Activated CD4-positive, alpha-beta memory T cell treated with anti-CD3 and anti-CD28 coated beads for 36 hours (primary cell): ENCODE measurements at regions not wholly inside any gene's neighbourhood (a gene's known extent, or its start where the extent isn't known, plus 50 kb on each side); places are given as distances from the start of the nearest gene placed in this dataset.

Experiments
- CTCF ChIA-PET: fragments of 350-600 bp; sonication (Branson Sonifier 250); formaldehyde crosslinking; loops from one replicate; lab custom pipeline; 2021; ENCODE audit warnings: antibody characterized with exemption, inconsistent platforms; lab: Charles Lee
- POLR2A ChIA-PET: fragments of 350-600 bp; sonication (Branson Sonifier 250); formaldehyde crosslinking; loops from one replicate; lab custom pipeline; 2021; ENCODE audit warnings: antibody characterized with exemption; lab: Charles Lee
- DNase-seq: peaks from one replicate; pipeline ENCODE4 v3.0.0-alpha.2; 2020
- H3K27ac Mint-ChIP-seq: one replicate; pipeline ENCODE4 v1.8.0; 2021; ENCODE audit warnings: mixed read lengths
- H3K27me3 Mint-ChIP-seq: one replicate; pipeline ENCODE4 v1.8.0; 2021; ENCODE audit warnings: mixed read lengths
- H3K36me3 Mint-ChIP-seq: one replicate; pipeline ENCODE4 v1.8.0; 2021; ENCODE audit warnings: mixed read lengths
- H3K4me1 Mint-ChIP-seq: one replicate; pipeline ENCODE4 v1.8.0; 2021; ENCODE audit warnings: low read depth, mixed read lengths
- H3K4me3 Mint-ChIP-seq: one replicate; pipeline ENCODE4 v1.8.0; 2021; ENCODE audit warnings: mild to moderate bottlenecking, mixed read lengths
- H3K9me3 Mint-ChIP-seq: one replicate; pipeline ENCODE4 v1.8.0; 2021; ENCODE audit warnings: mixed read lengths
- intact Hi-C: fragments of 100-400 bp; cut with micrococcal nuclease; formaldehyde crosslinking; loops from one replicate; pipeline ENCODE4 v1.15.1; 2023

GRCh38 chr2:8588831-8589191 is 93.0 kb upstream of the ID2 start:
- Mint-ChIP-seq H3K27ac (no peak overlapping the region), H3K27me3 (peaks cover 3% of the 10 kb centered on the region), H3K9me3 (no peaks in the 10 kb centered on the region), H3K4me3 (no peak overlapping the region), H3K4me1 (peaks cover 27% of the 10 kb centered on the region), H3K36me3 (no peaks in the 10 kb centered on the region)
- DNase-seq: no peak
- ChIA-PET POLR2A (interaction anchor here (1.7 kb wide), 1 partner anchor 93 kb away, joined by 6 read pairs; the partner anchor contains the start of gene ID2), CTCF (no interaction called here)
- intact Hi-C loops: no loop called here

- Mint-ChIP-seq H3K4me3 (no peak overlapping the region), H3K36me3 (no peaks in the 10 kb centered on the region), H3K27ac (no peak overlapping the region), H3K27me3 (no peaks in the 10 kb centered on the region), H3K9me3 (no peaks in the 10 kb centered on the region), H3K4me1 (peaks cover 31% of the 10 kb centered on the region)
- no peak for DNase-seq
- intact Hi-C loops: no loop called here
- CTCF ChIA-PET: no interaction called here
- POLR2A ChIA-PET: no interaction called here
Measured at GRCh38 chr2:8589721-8590120, 92.1 kb upstream of the ID2 start.

GRCh38 chr2:8590938-8591337 is 90.9 kb upstream of the ID2 start:
- no peaks in the 10 kb centered on the region for H3K36me3 Mint-ChIP-seq
- H3K4me3 Mint-ChIP-seq: no peak overlapping the region
- H3K4me1 Mint-ChIP-seq: peaks cover 31% of the 10 kb centered on the region
- ChIA-PET CTCF (no interaction called here), POLR2A (no interaction called here)
- intact Hi-C loops: no loop called here
- H3K27ac Mint-ChIP-seq: no peak overlapping the region
- H3K9me3 Mint-ChIP-seq: no peaks in the 10 kb centered on the region
- no peak for DNase-seq
- H3K27me3 Mint-ChIP-seq: no peaks in the 10 kb centered on the region

- no peak overlapping the region for H3K4me3 Mint-ChIP-seq
- no peaks in the 10 kb centered on the region for H3K9me3 Mint-ChIP-seq
- ChIA-PET POLR2A (no interaction called here), CTCF (no interaction called here)
- no peaks in the 10 kb centered on the region for H3K36me3 Mint-ChIP-seq
- no peak overlapping the region for H3K27ac Mint-ChIP-seq
- intact Hi-C loops: no loop called here
- H3K4me1 Mint-ChIP-seq: peaks cover 28% of the 10 kb centered on the region
- DNase-seq: no peak
- H3K27me3 Mint-ChIP-seq: no peaks in the 10 kb centered on the region
Measured at GRCh38 chr2:8592736-8593135, 89.1 kb upstream of the ID2 start.

DNA sequence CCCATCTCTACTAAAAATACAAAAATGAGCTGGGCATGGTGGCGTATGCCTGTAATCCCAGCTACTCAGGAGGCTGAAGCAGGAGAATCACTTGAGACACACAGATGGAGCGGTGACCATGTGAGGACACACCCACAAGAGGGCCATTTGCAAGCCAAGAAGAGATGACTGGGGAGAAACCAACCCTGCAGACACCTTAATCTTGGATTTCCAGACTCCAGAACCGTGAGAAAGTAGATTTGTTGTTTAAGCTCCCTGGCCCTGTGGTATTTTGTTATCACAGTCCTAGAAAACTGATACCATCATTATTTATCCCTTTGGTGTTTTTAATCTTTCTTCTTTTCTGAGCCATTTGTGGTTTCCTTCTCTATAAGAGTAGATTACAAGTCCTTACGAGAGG is 88.6 kb upstream of the ID2 start:
- intact Hi-C loops: no loop called here
- H3K27ac Mint-ChIP-seq: no peak overlapping the region
- H3K4me1 Mint-ChIP-seq: peaks cover 24% of the 10 kb centered on the region
- ChIA-PET CTCF (no interaction called here), POLR2A (no interaction called here)
- H3K4me3 Mint-ChIP-seq: no peak overlapping the region
- H3K36me3 Mint-ChIP-seq: no peaks in the 10 kb centered on the region
- DNase-seq: no peak
- H3K9me3 Mint-ChIP-seq: no peaks in the 10 kb centered on the region
- H3K27me3 Mint-ChIP-seq: no peaks in the 10 kb centered on the region

DNA sequence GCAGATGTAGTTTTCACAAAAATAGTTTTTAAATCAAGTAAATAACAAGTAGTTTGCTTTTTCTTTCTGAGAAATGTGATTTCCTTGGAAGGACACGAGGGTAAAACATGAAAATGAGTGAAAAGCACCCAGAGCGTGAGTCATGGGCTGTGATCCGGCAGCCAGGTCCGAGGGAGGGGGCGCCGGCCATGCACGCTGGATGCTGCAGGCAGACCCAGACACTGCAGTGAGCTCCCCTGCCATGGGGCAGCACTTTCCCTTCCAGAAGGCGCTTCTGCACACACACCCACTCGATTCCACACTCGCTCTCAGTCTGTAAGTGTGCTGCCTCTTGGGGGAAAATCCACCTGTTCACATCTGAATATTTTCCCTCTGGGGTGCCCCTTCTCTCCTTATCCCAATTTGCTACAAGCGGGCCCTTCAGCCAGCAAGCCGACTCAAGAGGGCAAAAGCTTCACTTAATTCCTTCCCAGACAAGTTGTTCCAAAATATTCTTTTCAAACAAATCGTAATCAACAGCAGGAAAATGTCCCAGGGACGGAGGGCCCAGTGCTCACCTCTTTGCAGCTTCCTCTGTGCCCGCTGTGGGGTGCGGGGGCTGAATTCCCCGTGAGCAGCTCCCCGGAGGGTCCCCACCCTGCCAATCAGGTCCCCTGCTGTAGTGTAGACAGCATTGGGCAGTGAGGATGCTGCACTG is 87.0 kb upstream of the ID2 start:
- Mint-ChIP-seq H3K4me1 (peaks cover 16% of the 10 kb centered on the region), H3K4me3 (no peak overlapping the region), H3K9me3 (no peaks in the 10 kb centered on the region), H3K27me3 (no peaks in the 10 kb centered on the region), H3K27ac (no peak overlapping the region), H3K36me3 (no peaks in the 10 kb centered on the region)
- ChIA-PET POLR2A (no interaction called here), CTCF (no interaction called here)
- DNase-seq: peak; percentile 41
- intact Hi-C loops: no loop called here

DNA sequence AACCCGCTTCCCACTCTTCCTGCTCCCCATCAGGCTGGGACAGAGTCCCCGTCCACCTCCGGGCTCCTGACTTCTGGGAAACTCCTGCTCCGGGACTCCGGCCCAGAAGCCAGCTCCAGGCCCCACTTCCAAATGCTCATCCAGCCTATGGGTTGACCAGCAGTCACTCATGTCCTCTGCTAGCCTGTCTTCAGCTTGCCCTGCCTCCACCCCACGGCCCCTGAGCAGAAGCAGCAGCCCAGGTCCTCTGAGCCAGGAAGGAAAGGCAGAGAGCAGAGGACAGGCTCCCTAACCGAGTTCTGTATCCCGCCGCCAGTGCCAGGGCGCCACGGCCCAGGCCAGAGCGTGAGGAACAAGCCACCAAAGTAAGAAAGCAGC is 86.4 kb upstream of the ID2 start:
- Mint-ChIP-seq H3K36me3 (no peaks in the 10 kb centered on the region), H3K9me3 (no peaks in the 10 kb centered on the region), H3K4me3 (no peak overlapping the region), H3K4me1 (peaks cover 16% of the 10 kb centered on the region), H3K27me3 (no peaks in the 10 kb centered on the region), H3K27ac (no peak overlapping the region)
- no peak for DNase-seq
- intact Hi-C loops: no loop called here
- POLR2A ChIA-PET: no interaction called here
- CTCF ChIA-PET: no interaction called here

DNA sequence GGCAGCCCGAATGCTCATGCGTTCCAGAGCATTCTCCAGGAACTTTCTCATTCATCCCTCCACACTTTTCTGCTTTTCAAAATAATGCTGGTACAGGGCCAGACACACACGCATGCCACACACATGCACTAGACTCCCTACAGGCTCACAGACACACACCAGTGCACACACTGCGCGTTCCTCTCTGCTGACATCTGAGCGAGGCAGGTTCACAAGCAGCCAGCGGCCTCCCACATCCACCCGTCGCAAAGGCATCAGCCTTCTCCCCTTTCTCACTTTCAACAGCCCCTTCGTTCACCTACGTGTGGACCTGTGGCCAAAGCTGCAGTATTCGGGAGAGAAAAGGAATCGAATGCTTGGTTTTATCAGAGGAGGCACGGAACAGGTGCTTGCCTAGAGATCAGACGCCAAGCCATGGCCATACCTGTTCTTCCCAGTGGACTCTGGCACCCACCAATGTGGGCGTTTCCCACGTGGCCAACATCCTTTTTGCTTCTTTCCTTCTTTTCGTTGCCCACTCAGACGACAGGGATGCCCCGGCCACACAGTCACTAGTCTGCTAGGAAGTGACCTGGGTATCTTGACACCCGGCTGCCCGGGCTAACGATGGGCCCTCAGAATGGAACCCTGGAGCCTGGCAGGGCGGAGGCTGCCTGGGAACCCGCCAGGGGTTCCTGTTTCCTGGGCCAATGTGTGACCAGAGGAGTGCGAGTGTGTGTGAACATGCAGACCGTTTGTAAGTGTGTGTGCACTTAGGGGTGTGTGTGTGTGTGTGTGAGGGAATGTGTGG is 85.8 kb upstream of the ID2 start:
- Mint-ChIP-seq H3K27ac (no peak overlapping the region), H3K27me3 (no peaks in the 10 kb centered on the region), H3K4me1 (peaks cover 16% of the 10 kb centered on the region), H3K36me3 (no peaks in the 10 kb centered on the region), H3K4me3 (no peak overlapping the region), H3K9me3 (no peaks in the 10 kb centered on the region)
- CTCF ChIA-PET: no interaction called here
- no peak for DNase-seq
- POLR2A ChIA-PET: no interaction called here
- intact Hi-C loops: no loop called here

GRCh38 chr2:8597094-8597493 is 84.8 kb upstream of the ID2 start:
- peaks cover 16% of the 10 kb centered on the region for H3K4me1 Mint-ChIP-seq
- no peak overlapping the region for H3K27ac Mint-ChIP-seq
- no peak for DNase-seq
- CTCF ChIA-PET: no interaction called here
- H3K4me3 Mint-ChIP-seq: no peak overlapping the region
- intact Hi-C loops: no loop called here
- POLR2A ChIA-PET: no interaction called here
- no peaks in the 10 kb centered on the region for H3K9me3 Mint-ChIP-seq
- no peaks in the 10 kb centered on the region for H3K27me3 Mint-ChIP-seq
- H3K36me3 Mint-ChIP-seq: no peaks in the 10 kb centered on the region

GRCh38 chr2:8597559-8598225 is 84.2 kb upstream of the ID2 start:
- Mint-ChIP-seq H3K9me3 (no peaks in the 10 kb centered on the region), H3K36me3 (no peaks in the 10 kb centered on the region), H3K27ac (no peak overlapping the region), H3K27me3 (no peaks in the 10 kb centered on the region), H3K4me3 (no peak overlapping the region), H3K4me1 (peaks cover 18% of the 10 kb centered on the region)
- intact Hi-C loops: no loop called here
- ChIA-PET CTCF (no interaction called here), POLR2A (no interaction called here)
- no peak for DNase-seq

DNA sequence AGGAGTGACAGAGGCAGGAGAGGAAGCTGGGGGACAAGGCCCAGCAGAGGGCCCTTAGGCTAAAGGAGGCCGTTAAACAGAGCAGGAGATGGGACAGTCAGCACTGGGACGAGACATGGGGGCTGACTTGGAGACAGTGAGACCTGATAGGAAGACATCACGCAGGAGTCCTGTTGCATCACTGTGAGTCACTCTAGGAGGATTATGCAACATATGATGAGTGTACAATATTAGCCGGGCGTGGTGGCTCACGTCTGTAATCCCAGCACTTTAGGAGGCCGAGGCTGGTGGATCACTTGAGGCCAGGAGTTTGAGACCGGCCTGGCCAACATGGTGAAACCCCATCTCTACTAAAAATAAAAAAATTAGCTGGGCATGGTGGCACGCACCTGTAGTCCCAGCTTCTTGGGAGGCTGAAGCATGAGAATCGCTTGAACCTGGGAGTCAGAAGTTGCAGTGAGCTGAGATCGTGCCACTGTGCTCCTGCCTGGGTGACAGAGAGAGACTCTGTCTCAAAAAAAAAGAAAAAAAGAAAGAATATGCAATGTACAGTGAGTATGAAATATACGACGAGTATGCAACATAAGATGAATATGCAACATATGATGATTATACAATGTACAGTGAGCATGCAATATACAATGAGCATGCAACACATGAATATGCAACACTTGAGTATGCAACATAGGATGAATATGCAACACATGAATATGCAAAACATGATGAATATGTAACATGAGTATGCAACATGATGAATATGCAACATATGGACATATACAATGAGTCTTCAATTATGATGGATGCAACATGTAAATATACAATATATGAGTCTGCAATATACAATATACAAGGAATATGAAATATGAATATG is 83.3 kb upstream of the ID2 start:
- ChIA-PET CTCF (no interaction called here), POLR2A (no interaction called here)
- Mint-ChIP-seq H3K27ac (no peak overlapping the region), H3K9me3 (no peaks in the 10 kb centered on the region), H3K27me3 (no peaks in the 10 kb centered on the region), H3K4me3 (no peak overlapping the region), H3K4me1 (peaks cover 16% of the 10 kb centered on the region), H3K36me3 (no peaks in the 10 kb centered on the region)
- intact Hi-C loops: no loop called here
- no peak for DNase-seq
